ENCODE measurements at regions not wholly inside any gene's neighbourhood (a gene's known extent, or its start where the extent isn't known, plus 50 kb on each side); places are given as distances from the start of the nearest gene placed in this dataset.

GRCh38 chr16:82361885-82362284 is 191.9 kb upstream of the MPHOSPH6 start:
- Histone ChIP-seq H3K9me3 (ENCODE audit: control extremely low read depth in 1 of 5, control insufficient read depth in 4 of 5, insufficient read depth in 2 of 5, low read depth in 1 of 5, low read length in 4 of 5) (no peaks in the 10 kb centered on the region), H3K27me3 (replicated peaks in 2 of 5; ENCODE audit: control insufficient read depth in 4 of 5, insufficient read depth in 5 of 5, low read length in 4 of 5) (peaks cover 0 to 4% (median 0%) of the 10 kb centered on the region in 5 experiments), H3K27ac (ENCODE audit: insufficient read depth in 1 of 2, low read depth in 1 of 2, low read length in 2 of 2, poor library complexity in 1 of 2, severe bottlenecking in 2 of 2) (no peak overlapping the region), H3K36me3 (ENCODE audit: control insufficient read depth in 4 of 4, insufficient read depth in 4 of 4, low read length in 3 of 4) (no peaks in the 10 kb centered on the region), H3K4me3 (ENCODE audit: control insufficient read depth in 1 of 7, extremely low read depth in 1 of 7, insufficient read depth in 4 of 7, low read depth in 2 of 7, low read length in 6 of 7) (no peak overlapping the region), H3K4me1 (ENCODE audit: control extremely low read depth in 1 of 4, control insufficient read depth in 4 of 4, insufficient read depth in 4 of 4, low read length in 3 of 4) (no peaks in the 10 kb centered on the region)
- ChIA-PET POLR2A (no interaction called here), CTCF (no interaction called here)
- 90% methylated on average over 3 of the region's 4 CpGs for WGBS (ENCODE audit: insufficient coverage)
- DNase-seq: no peak

GRCh38 chr16:82360024-82360783 is 190.2 kb upstream of the MPHOSPH6 start:
- Histone ChIP-seq H3K4me1 (ENCODE audit: control extremely low read depth in 1 of 4, control insufficient read depth in 4 of 4, insufficient read depth in 4 of 4, low read length in 3 of 4) (no peaks in the 10 kb centered on the region), H3K36me3 (ENCODE audit: control insufficient read depth in 4 of 4, insufficient read depth in 4 of 4, low read length in 3 of 4) (no peaks in the 10 kb centered on the region), H3K9me3 (ENCODE audit: control extremely low read depth in 1 of 5, control insufficient read depth in 4 of 5, insufficient read depth in 2 of 5, low read depth in 1 of 5, low read length in 4 of 5) (no peaks in the 10 kb centered on the region), H3K27ac (ENCODE audit: insufficient read depth in 1 of 2, low read depth in 1 of 2, low read length in 2 of 2, poor library complexity in 1 of 2, severe bottlenecking in 2 of 2) (no peak overlapping the region), H3K4me3 (ENCODE audit: control insufficient read depth in 1 of 7, extremely low read depth in 1 of 7, insufficient read depth in 4 of 7, low read depth in 2 of 7, low read length in 6 of 7) (no peak overlapping the region), H3K27me3 (replicated peaks in 2 of 5; ENCODE audit: control insufficient read depth in 4 of 5, insufficient read depth in 5 of 5, low read length in 4 of 5) (peaks cover 0 to 4% (median 0%) of the 10 kb centered on the region in 5 experiments)
- no CpG with 5 or more reads among the region's 2 CpGs for WGBS (ENCODE audit: insufficient coverage)
- DNase-seq: no peak
- POLR2A ChIA-PET: no interaction called here
- CTCF ChIA-PET: no interaction called here

GRCh38 chr16:82358606-82359221 is 188.7 kb upstream of the MPHOSPH6 start:
- CTCF ChIA-PET: no interaction called here
- DNase-seq: no peak
- H3K4me1 ChIP-seq (ENCODE audit: control extremely low read depth in 1 of 4, control insufficient read depth in 4 of 4, insufficient read depth in 4 of 4, low read length in 3 of 4): no peaks in the 10 kb centered on the region
- POLR2A ChIA-PET: no interaction called here
- H3K4me3 ChIP-seq (ENCODE audit: control insufficient read depth in 1 of 7, extremely low read depth in 1 of 7, insufficient read depth in 4 of 7, low read depth in 2 of 7, low read length in 6 of 7): no peak overlapping the region
- WGBS (ENCODE audit: insufficient coverage): 74% methylated on average over 3 of the region's 7 CpGs
- peaks cover 0 to 1% (median 0%) of the 10 kb centered on the region in 5 experiments for H3K9me3 ChIP-seq (ENCODE audit: control extremely low read depth in 1 of 5, control insufficient read depth in 4 of 5, insufficient read depth in 2 of 5, low read depth in 1 of 5, low read length in 4 of 5)
- H3K27ac ChIP-seq (ENCODE audit: insufficient read depth in 1 of 2, low read depth in 1 of 2, low read length in 2 of 2, poor library complexity in 1 of 2, severe bottlenecking in 2 of 2): no peak overlapping the region
- peaks cover 0 to 4% (median 0%) of the 10 kb centered on the region in 5 experiments for H3K27me3 ChIP-seq (replicated peaks in 2 of 5; ENCODE audit: control insufficient read depth in 4 of 5, insufficient read depth in 5 of 5, low read length in 4 of 5)
- H3K36me3 ChIP-seq (ENCODE audit: control insufficient read depth in 4 of 4, insufficient read depth in 4 of 4, low read length in 3 of 4): no peaks in the 10 kb centered on the region

GRCh38 chr16:82358161-82358560 is 188.1 kb upstream of the MPHOSPH6 start:
- POLR2A ChIA-PET: no interaction called here
- Histone ChIP-seq H3K27ac (ENCODE audit: insufficient read depth in 1 of 2, low read depth in 1 of 2, low read length in 2 of 2, poor library complexity in 1 of 2, severe bottlenecking in 2 of 2) (no peak overlapping the region), H3K4me3 (ENCODE audit: control insufficient read depth in 1 of 7, extremely low read depth in 1 of 7, insufficient read depth in 4 of 7, low read depth in 2 of 7, low read length in 6 of 7) (no peak overlapping the region), H3K4me1 (ENCODE audit: control extremely low read depth in 1 of 4, control insufficient read depth in 4 of 4, insufficient read depth in 4 of 4, low read length in 3 of 4) (no peaks in the 10 kb centered on the region), H3K36me3 (ENCODE audit: control insufficient read depth in 4 of 4, insufficient read depth in 4 of 4, low read length in 3 of 4) (no peaks in the 10 kb centered on the region), H3K27me3 (replicated peaks in 2 of 5; ENCODE audit: control insufficient read depth in 4 of 5, insufficient read depth in 5 of 5, low read length in 4 of 5) (peaks cover 0 to 4% (median 0%) of the 10 kb centered on the region in 5 experiments), H3K9me3 (ENCODE audit: control extremely low read depth in 1 of 5, control insufficient read depth in 4 of 5, insufficient read depth in 2 of 5, low read depth in 1 of 5, low read length in 4 of 5) (peaks cover 0 to 2% (median 0%) of the 10 kb centered on the region in 5 experiments)
- WGBS (ENCODE audit: insufficient coverage): 100% methylated on average over 3 of the region's 3 CpGs
- no peak for DNase-seq
- CTCF ChIA-PET: no interaction called here

GRCh38 chr16:82357237-82357636 is 187.2 kb upstream of the MPHOSPH6 start:
- ChIA-PET CTCF (no interaction called here), POLR2A (no interaction called here)
- H3K27me3 ChIP-seq (replicated peaks in 2 of 5; ENCODE audit: control insufficient read depth in 4 of 5, insufficient read depth in 5 of 5, low read length in 4 of 5): peaks cover 0 to 3% (median 0%) of the 10 kb centered on the region in 5 experiments
- no peak for DNase-seq
- H3K36me3 ChIP-seq (ENCODE audit: control insufficient read depth in 4 of 4, insufficient read depth in 4 of 4, low read length in 3 of 4): no peaks in the 10 kb centered on the region
- no peak overlapping the region for H3K27ac ChIP-seq (ENCODE audit: insufficient read depth in 1 of 2, low read depth in 1 of 2, low read length in 2 of 2, poor library complexity in 1 of 2, severe bottlenecking in 2 of 2)
- H3K4me1 ChIP-seq (ENCODE audit: control extremely low read depth in 1 of 4, control insufficient read depth in 4 of 4, insufficient read depth in 4 of 4, low read length in 3 of 4): no peaks in the 10 kb centered on the region
- peaks cover 0 to 2% (median 0%) of the 10 kb centered on the region in 5 experiments for H3K9me3 ChIP-seq (ENCODE audit: control extremely low read depth in 1 of 5, control insufficient read depth in 4 of 5, insufficient read depth in 2 of 5, low read depth in 1 of 5, low read length in 4 of 5)
- WGBS (ENCODE audit: insufficient coverage): no CpG with 5 or more reads among the region's 4 CpGs
- H3K4me3 ChIP-seq (ENCODE audit: control insufficient read depth in 1 of 7, extremely low read depth in 1 of 7, insufficient read depth in 4 of 7, low read depth in 2 of 7, low read length in 6 of 7): no peak overlapping the region

- POLR2A ChIA-PET: no interaction called here
- CTCF ChIA-PET: no interaction called here
These were observed 180.5 kb upstream of the MPHOSPH6 start for GRCh38 chr16:82350560-82350959.

GRCh38 chr16:82345318-82345717 is 175.3 kb upstream of the MPHOSPH6 start:
- ChIA-PET CTCF (interaction anchor here (1.0 kb wide), 1 partner anchor 8 kb away, joined by 3 read pairs; no protein-coding TSS in a partner anchor), POLR2A (no interaction called here)
- H3K36me3 ChIP-seq (ENCODE audit: control insufficient read depth in 4 of 4, insufficient read depth in 4 of 4, low read length in 3 of 4): no peaks in the 10 kb centered on the region
- no peak for DNase-seq
- no peaks in the 10 kb centered on the region for H3K4me1 ChIP-seq (ENCODE audit: control extremely low read depth in 1 of 4, control insufficient read depth in 4 of 4, insufficient read depth in 4 of 4, low read length in 3 of 4)
- 89% methylated on average over 1 of the region's 2 CpGs for WGBS (ENCODE audit: insufficient coverage)
- H3K27ac ChIP-seq (ENCODE audit: insufficient read depth in 1 of 2, low read depth in 1 of 2, low read length in 2 of 2, poor library complexity in 1 of 2, severe bottlenecking in 2 of 2): no peak overlapping the region
- H3K27me3 ChIP-seq (replicated peaks in 2 of 5; ENCODE audit: control insufficient read depth in 4 of 5, insufficient read depth in 5 of 5, low read length in 4 of 5): peaks cover 0 to 3% (median 0%) of the 10 kb centered on the region in 5 experiments
- H3K9me3 ChIP-seq (ENCODE audit: control extremely low read depth in 1 of 5, control insufficient read depth in 4 of 5, insufficient read depth in 2 of 5, low read depth in 1 of 5, low read length in 4 of 5): peaks cover 0 to 4% (median 0%) of the 10 kb centered on the region in 5 experiments
- no peak overlapping the region for H3K4me3 ChIP-seq (ENCODE audit: control insufficient read depth in 1 of 7, extremely low read depth in 1 of 7, insufficient read depth in 4 of 7, low read depth in 2 of 7, low read length in 6 of 7)

More at GRCh38 chr16:82350560-82350959, 180.5 kb upstream of the MPHOSPH6 start:
- H3K27me3 ChIP-seq (replicated peaks in 2 of 5; ENCODE audit: control insufficient read depth in 4 of 5, insufficient read depth in 5 of 5, low read length in 4 of 5): peaks cover 0 to 3% (median 0%) of the 10 kb centered on the region in 5 experiments
- H3K4me1 ChIP-seq (ENCODE audit: control extremely low read depth in 1 of 4, control insufficient read depth in 4 of 4, insufficient read depth in 4 of 4, low read length in 3 of 4): no peaks in the 10 kb centered on the region
- H3K4me3 ChIP-seq (ENCODE audit: control insufficient read depth in 1 of 7, extremely low read depth in 1 of 7, insufficient read depth in 4 of 7, low read depth in 2 of 7, low read length in 6 of 7): no peak overlapping the region
- peaks cover 0 to 2% (median 0%) of the 10 kb centered on the region in 5 experiments for H3K9me3 ChIP-seq (ENCODE audit: control extremely low read depth in 1 of 5, control insufficient read depth in 4 of 5, insufficient read depth in 2 of 5, low read depth in 1 of 5, low read length in 4 of 5)
- DNase-seq: no peak
- no peak overlapping the region for H3K27ac ChIP-seq (ENCODE audit: insufficient read depth in 1 of 2, low read depth in 1 of 2, low read length in 2 of 2, poor library complexity in 1 of 2, severe bottlenecking in 2 of 2)
- 95% methylated on average over 2 of the region's 2 CpGs for WGBS (ENCODE audit: insufficient coverage)
- no peaks in the 10 kb centered on the region for H3K36me3 ChIP-seq (ENCODE audit: control insufficient read depth in 4 of 4, insufficient read depth in 4 of 4, low read length in 3 of 4)
